GM12873 (cell line): ENCODE measurements at regions not wholly inside any gene's neighbourhood (a gene's known extent, or its start where the extent isn't known, plus 50 kb on each side); places are given as distances from the start of the nearest gene placed in this dataset.

Experiments
- TF ChIP-seq, protein P1 (sequence below): IDR thresholded peaks from 2 replicates; pipeline ENCODE4 v1.5.1; 2012; ENCODE audit warnings: low read depth, mild to moderate bottlenecking, moderate library complexity, low read length, control low read depth; ENCODE audit not compliant: insufficient read depth; ENCODE audit errors: missing control alignments

GRCh38 chr13:72647422-72647821 lies 80.0 kb downstream of the MZT1 start:
- TF ChIP-seq, protein P1, sequence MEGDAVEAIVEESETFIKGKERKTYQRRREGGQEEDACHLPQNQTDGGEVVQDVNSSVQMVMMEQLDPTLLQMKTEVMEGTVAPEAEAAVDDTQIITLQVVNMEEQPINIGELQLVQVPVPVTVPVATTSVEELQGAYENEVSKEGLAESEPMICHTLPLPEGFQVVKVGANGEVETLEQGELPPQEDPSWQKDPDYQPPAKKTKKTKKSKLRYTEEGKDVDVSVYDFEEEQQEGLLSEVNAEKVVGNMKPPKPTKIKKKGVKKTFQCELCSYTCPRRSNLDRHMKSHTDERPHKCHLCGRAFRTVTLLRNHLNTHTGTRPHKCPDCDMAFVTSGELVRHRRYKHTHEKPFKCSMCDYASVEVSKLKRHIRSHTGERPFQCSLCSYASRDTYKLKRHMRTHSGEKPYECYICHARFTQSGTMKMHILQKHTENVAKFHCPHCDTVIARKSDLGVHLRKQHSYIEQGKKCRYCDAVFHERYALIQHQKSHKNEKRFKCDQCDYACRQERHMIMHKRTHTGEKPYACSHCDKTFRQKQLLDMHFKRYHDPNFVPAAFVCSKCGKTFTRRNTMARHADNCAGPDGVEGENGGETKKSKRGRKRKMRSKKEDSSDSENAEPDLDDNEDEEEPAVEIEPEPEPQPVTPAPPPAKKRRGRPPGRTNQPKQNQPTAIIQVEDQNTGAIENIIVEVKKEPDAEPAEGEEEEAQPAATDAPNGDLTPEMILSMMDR: no peak

DNA sequence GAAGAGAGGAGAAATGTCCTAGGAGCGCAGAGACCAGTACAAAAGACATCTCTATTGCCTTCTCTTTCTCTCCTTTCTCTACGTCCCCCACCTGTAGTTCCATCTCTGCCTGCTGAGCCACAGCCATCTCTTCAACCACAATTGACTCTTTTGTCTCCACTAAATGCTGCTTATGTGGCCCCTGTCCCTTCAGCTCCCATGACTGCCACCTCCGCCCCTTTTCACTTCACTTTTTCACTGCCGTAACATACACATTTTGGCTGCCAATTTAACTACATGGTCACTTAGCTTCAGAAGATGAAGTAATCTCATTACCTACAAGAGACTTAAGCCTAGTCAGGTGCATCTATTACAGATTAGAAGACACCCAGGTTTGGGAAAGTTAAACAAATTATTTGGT lies 81.9 kb downstream of the MZT1 start:
- TF ChIP-seq, protein P1: no peak

DNA sequence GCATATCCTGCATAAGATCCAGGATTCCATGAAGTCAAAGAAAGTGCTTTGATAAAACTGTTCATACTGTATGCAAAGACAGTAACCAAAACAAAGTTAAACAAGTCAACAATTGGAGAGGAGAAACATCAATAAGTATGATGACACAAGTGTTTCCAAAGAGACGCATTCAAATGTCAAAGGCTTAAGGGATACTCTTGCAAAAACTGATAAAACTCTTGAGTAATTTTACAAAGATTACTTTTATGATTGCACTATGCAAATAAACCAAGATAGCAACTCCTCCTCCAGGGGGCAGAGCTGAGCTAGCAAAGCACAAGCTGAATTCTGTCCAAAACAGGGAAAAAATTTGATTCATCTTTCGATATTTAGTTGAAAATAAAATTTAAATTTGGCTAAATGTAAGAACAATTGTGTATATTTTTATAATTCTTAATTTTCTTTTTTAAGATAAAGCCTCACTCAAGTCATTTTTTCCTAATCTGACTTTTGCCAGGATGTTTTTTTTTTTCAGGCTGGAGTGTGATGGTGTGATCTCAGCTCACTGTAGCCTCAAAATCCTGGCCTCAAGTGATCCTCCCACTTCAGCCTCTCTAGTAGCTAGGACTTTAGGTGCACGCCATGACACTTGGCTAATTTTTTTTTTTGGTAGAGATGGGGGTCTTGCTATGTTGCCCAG lies 84.0 kb downstream of the MZT1 start:
- TF ChIP-seq, protein P1: peak; percentile 69

DNA sequence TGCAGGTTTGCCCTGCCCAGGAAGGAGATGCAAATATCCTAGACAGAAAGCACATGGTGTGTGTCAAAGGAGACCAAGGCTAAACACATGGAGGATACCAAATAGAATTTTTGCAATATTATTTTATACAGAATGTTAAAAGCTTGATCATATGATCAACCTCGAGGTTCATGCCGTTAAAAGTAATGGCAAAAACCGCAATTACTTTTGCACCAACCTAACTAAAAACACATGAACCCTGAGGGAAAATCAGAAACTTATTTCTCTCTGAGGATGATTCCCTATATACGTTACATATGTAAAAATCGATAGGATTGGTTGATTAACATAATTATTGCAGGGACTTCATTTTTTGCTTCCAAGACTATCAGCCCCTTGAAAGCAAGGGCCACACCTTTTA lies 88.1 kb downstream of the MZT1 start:
- TF ChIP-seq, protein P1: no peak

- TF ChIP-seq, protein P1: no peak
Measured at GRCh38 chr13:72638059-72638815, 89.2 kb downstream of the MZT1 start.

GRCh38 chr13:72637561-72637960 lies 89.9 kb downstream of the MZT1 start:
- TF ChIP-seq, protein P1: no peak

DNA sequence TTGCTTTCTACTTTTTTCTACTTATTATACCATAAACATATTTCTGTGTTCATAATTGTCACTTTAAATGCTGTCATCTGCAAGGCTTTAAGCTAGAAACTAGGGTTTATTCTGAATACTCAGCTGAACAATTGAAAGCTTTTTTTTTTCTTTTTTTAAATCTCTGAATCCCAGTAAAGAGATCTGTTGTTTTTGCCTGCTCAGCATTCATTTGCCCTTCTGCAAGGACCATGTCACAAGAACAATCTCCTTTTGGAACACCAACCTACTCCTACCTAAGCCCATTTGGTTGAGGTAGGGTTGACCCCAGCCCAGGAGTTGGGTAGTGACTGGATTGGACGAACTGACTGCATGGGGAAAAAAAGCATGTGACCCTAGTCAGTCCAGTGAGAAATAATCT lies 92.6 kb downstream of the MZT1 start:
- TF ChIP-seq, protein P1: no peak
